Lower lobe of right lung (tissue), 2 donors: ENCODE measurements at regions not wholly inside any gene's neighbourhood (a gene's known extent, or its start where the extent isn't known, plus 50 kb on each side); places are given as distances from the start of the nearest gene placed in this dataset.

Experiments used
- ATAC-seq, 2 donors: fragments of 200-7000 bp; cut with Tn5 transposase; one replicate each; pipeline ENCODE4 v1.9.1; 2020 to 2022; ENCODE audit warnings: mild to moderate bottlenecking in 2 of 2, moderate library complexity in 2 of 2
- DNase-seq: peaks from one replicate; pipeline ENCODE4 v3.0.0-alpha.2; 2020
- H3K27ac ChIP-seq: fragments of 200-600 bp; one replicate; pipeline ENCODE4 v1.8.0; 2022
- H3K27me3 ChIP-seq: fragments of 200-600 bp; one replicate; pipeline ENCODE4 v1.8.0; 2022; ENCODE audit warnings: low read depth
- H3K36me3 ChIP-seq: fragments of 200-600 bp; one replicate; pipeline ENCODE4 v1.8.0; 2022; ENCODE audit warnings: mild to moderate bottlenecking
- H3K4me1 ChIP-seq: fragments of 200-600 bp; one replicate; pipeline ENCODE4 v1.8.0; 2022
- H3K4me3 ChIP-seq: fragments of 200-600 bp; one replicate; pipeline ENCODE4 v1.8.0; 2022; ENCODE audit warnings: mild to moderate bottlenecking
- H3K9me3 ChIP-seq: fragments of 200-600 bp; one replicate; pipeline ENCODE4 v1.8.0; 2022
- CTCF ChIP-seq: fragments of 200-600 bp; IDR thresholded peaks from one replicate; pipeline ENCODE4 v1.8.0; 2022; ENCODE audit warnings: antibody characterized with exemption, mild to moderate bottlenecking
- intact Hi-C: fragments of 100-400 bp; cut with DNase I; formaldehyde crosslinking; loops from one replicate; pipeline ENCODE4 v1.11.0; 2022
- donor health status: DM: no; HTN: yes; CAD: no; lungs with severe emphysema.

- no peak overlapping the region for H3K27ac ChIP-seq
- intact Hi-C loops, result no loop called here
- no peaks in the 10 kb centered on the region for H3K9me3 ChIP-seq
- no peak overlapping the region for H3K4me3 ChIP-seq
- DNase-seq, result no peak
- no peaks in the 10 kb centered on the region for H3K27me3 ChIP-seq
- H3K4me1 ChIP-seq, result no peaks in the 10 kb centered on the region
- H3K36me3 ChIP-seq, result no peaks in the 10 kb centered on the region
- TF ChIP-seq CTCF, result no peak
- ATAC-seq, result no peak
Observed at GRCh38 chr10:60607372-60607771, 170.9 kb upstream of the CDK1 start.

- Histone ChIP-seq H3K27me3 (no peaks in the 10 kb centered on the region), H3K27ac (no peak overlapping the region), H3K4me3 (no peak overlapping the region), H3K4me1 (no peaks in the 10 kb centered on the region), H3K9me3 (no peaks in the 10 kb centered on the region), H3K36me3 (no peaks in the 10 kb centered on the region)
- intact Hi-C loops, result no loop called here
- no peak for TF ChIP-seq CTCF
- ATAC-seq (no peak), DNase-seq (no peak)
Observed at GRCh38 chr10:60606343-60607080, 171.8 kb upstream of the CDK1 start.

- no peak for DNase-seq
- no peaks in the 10 kb centered on the region for H3K9me3 ChIP-seq
- ATAC-seq, result no peak
- no peak overlapping the region for H3K27ac ChIP-seq
- H3K36me3 ChIP-seq, result no peaks in the 10 kb centered on the region
- no peaks in the 10 kb centered on the region for H3K4me1 ChIP-seq
- no peak overlapping the region for H3K4me3 ChIP-seq
- no peaks in the 10 kb centered on the region for H3K27me3 ChIP-seq
- TF ChIP-seq CTCF, result no peak
- intact Hi-C loops, result no loop called here
Observed at GRCh38 chr10:60605476-60605875, 172.8 kb upstream of the CDK1 start.

GRCh38 chr10:60604342-60604741 lies 173.9 kb upstream of the CDK1 start:
- intact Hi-C loops, result no loop called here
- ATAC-seq (no peak), DNase-seq (no peak)
- TF ChIP-seq CTCF, result no peak
- Histone ChIP-seq H3K4me3 (no peak overlapping the region), H3K4me1 (no peaks in the 10 kb centered on the region), H3K9me3 (no peaks in the 10 kb centered on the region), H3K27me3 (no peaks in the 10 kb centered on the region), H3K27ac (no peak overlapping the region), H3K36me3 (no peaks in the 10 kb centered on the region)

GRCh38 chr10:60597513-60597912 lies 180.8 kb upstream of the CDK1 start:
- Histone ChIP-seq H3K36me3 (no peaks in the 10 kb centered on the region), H3K9me3 (no peaks in the 10 kb centered on the region), H3K4me3 (no peak overlapping the region), H3K27ac (no peak overlapping the region), H3K27me3 (no peaks in the 10 kb centered on the region), H3K4me1 (no peaks in the 10 kb centered on the region)
- no peak for DNase-seq
- ATAC-seq, result no peak
- intact Hi-C loops, result no loop called here
- no peak for TF ChIP-seq CTCF
